Spleen (tissue), 7 donors: ENCODE measurements at regions not wholly inside any gene's neighbourhood (a gene's known extent, or its start where the extent isn't known, plus 50 kb on each side); places are given as distances from the start of the nearest gene placed in this dataset.

ENCODE experiments used
- CTCF ChIP-seq, 11 experiments: fragments of 200-600 bp in 7 of 11; fragments of 450-650 bp in 4 of 11; sonication (generic) in 4 of 11; IDR thresholded peaks in 8 of 11; conservative IDR thresholded peaks in 3 of 11; 1 replicate in 7 of 11; 2 replicates in 4 of 11; pipeline versions ENCODE4 v1.4.0 to v1.8.0; 2016 to 2021; ENCODE audit warnings: antibody characterized with exemption in 11 of 11, inconsistent platforms in 4 of 11, mild to moderate bottlenecking in 1 of 11
- POLR2A ChIP-seq, 3 donors: fragments of 450-650 bp; IDR thresholded peaks; one replicate each; pipeline ENCODE4 v1.5.1; 2017; ENCODE audit warnings: antibody characterized with exemption in 3 of 3, mild to moderate bottlenecking in 1 of 3
- donor health status: DM: no; HTN: no; CAD: no; lungs with moderate emphysema.
- donor health status: DM: no; HTN: no; CAD: no.
- donor health status: DM: no; HTN: no; CAD: no.

- TF ChIP-seq CTCF (IDR thresholded peaks at IDR 0.05 in 8 of 11, conservative IDR thresholded peaks at IDR 0.05 in 3 of 11): no peak
- TF ChIP-seq POLR2A (IDR thresholded peaks at IDR 0.05): no peak
Observed at GRCh38 chr13:42383025-42383424, 111.1 kb downstream of the AKAP11 start.
